ENCODE measurements at regions not wholly inside any gene's neighbourhood (a gene's known extent, or its start where the extent isn't known, plus 50 kb on each side); places are given as distances from the start of the nearest gene placed in this dataset.

DNA sequence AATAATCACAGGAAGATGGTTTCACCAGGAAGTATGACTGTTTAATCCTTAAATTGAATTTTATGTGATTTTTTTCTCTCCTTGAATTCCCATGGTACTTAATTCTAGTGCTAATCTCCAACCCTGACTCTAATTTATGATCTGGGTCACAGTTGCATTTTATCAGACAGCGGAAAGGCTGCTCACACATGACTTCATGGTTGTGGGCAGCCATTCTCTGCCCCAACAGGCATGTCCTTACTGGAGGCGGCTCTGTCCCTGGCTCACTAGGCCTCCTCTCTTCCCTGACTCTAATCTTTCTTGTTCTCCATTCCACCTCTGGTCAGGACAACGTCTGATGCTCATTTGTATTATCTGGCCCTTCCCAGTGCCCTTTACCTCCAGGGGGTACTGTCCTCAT is 184.4 kb downstream of the CHST1 start:
- TF ChIP-seq POLR2A (IDR thresholded peaks at IDR 0.05; ENCODE audit: low read depth, low read length) (no peak), POLR2AphosphoS5 (IDR thresholded peaks at IDR 0.05; ENCODE audit: low read depth, low read length) (no peak), PAX5 (IDR thresholded peaks at IDR 0.05; ENCODE audit: insufficient read depth, low read length, severe bottlenecking) (no peak), TAF1 (IDR thresholded peaks at IDR 0.05; ENCODE audit: low read depth, low read length) (no peak), POU2F2 (IDR thresholded peaks at IDR 0.05; ENCODE audit: low read depth, low read length) (no peak), SPI1 (IDR thresholded peaks at IDR 0.05; ENCODE audit: low read depth, low read length) (no peak)
